ENCODE measurements at regions not wholly inside any gene's neighbourhood (a gene's known extent, or its start where the extent isn't known, plus 50 kb on each side); places are given as distances from the start of the nearest gene placed in this dataset.

GRCh38 chr5:2575871-2576270 lies 175.6 kb downstream of the IRX2 start:
- Histone ChIP-seq H3K9ac (ENCODE audit: low read depth, low read length, poor library complexity, severe bottlenecking) (no peak overlapping the region), H3F3A (ENCODE audit: low read depth) (no peaks in the 10 kb centered on the region), H3K9me3 (ENCODE audit: insufficient read depth, low read depth, low read length) (0 out of 2 replicates have a peak, but pooled peaks cover 3% of the 10 kb centered on the region), H3K27me3 (ENCODE audit: insufficient read depth, low read length, poor library complexity, severe bottlenecking) (no peaks in the 10 kb centered on the region), H3K79me2 (ENCODE audit: insufficient read depth, low read length) (no peaks in the 10 kb centered on the region), H3K9me2 (replicated peaks; ENCODE audit: low read depth, low read length) (no peaks in the 10 kb centered on the region), H3K36me3 (ENCODE audit: insufficient read depth, low read length) (no peaks in the 10 kb centered on the region), H3K4me3 (ENCODE audit: low read length, poor library complexity, severe bottlenecking) (no peak overlapping the region), H3K4me1 (ENCODE audit: insufficient read depth, low read length, poor library complexity, severe bottlenecking) (no peaks in the 10 kb centered on the region), H3K4me2 (ENCODE audit: low read depth, low read length, poor library complexity, severe bottlenecking) (no peak overlapping the region), H4K20me1 (ENCODE audit: insufficient read depth, low read length, poor library complexity, severe bottlenecking) (no peaks in the 10 kb centered on the region), H2AFZ (ENCODE audit: low read length) (no peak overlapping the region)
- TF ChIP-seq CTCF (conservative IDR thresholded peaks at IDR 0.05; ENCODE audit: low read length) (no peak), EZH2phosphoT487 (IDR thresholded peaks at IDR 0.05; ENCODE audit: borderline replicate concordance) (no peak)

GRCh38 chr5:2575292-2575691 lies 176.2 kb downstream of the IRX2 start:
- H3K79me2 ChIP-seq (ENCODE audit: insufficient read depth, low read length), result no peaks in the 10 kb centered on the region
- H3K9me3 ChIP-seq (ENCODE audit: insufficient read depth, low read depth, low read length), result 0 out of 2 replicates have a peak, but pooled peaks cover 4% of the 10 kb centered on the region
- H3K27me3 ChIP-seq (ENCODE audit: insufficient read depth, low read length, poor library complexity, severe bottlenecking), result no peaks in the 10 kb centered on the region
- TF ChIP-seq CTCF (conservative IDR thresholded peaks at IDR 0.05; ENCODE audit: low read length), result no peak
- TF ChIP-seq EZH2phosphoT487 (IDR thresholded peaks at IDR 0.05; ENCODE audit: borderline replicate concordance), result no peak
- no peak overlapping the region for H3K4me2 ChIP-seq (ENCODE audit: low read depth, low read length, poor library complexity, severe bottlenecking)
- H4K20me1 ChIP-seq (ENCODE audit: insufficient read depth, low read length, poor library complexity, severe bottlenecking), result no peaks in the 10 kb centered on the region
- H3K4me1 ChIP-seq (ENCODE audit: insufficient read depth, low read length, poor library complexity, severe bottlenecking), result no peaks in the 10 kb centered on the region
- no peak overlapping the region for H2AFZ ChIP-seq (ENCODE audit: low read length)
- H3K36me3 ChIP-seq (ENCODE audit: insufficient read depth, low read length), result no peaks in the 10 kb centered on the region
- H3K4me3 ChIP-seq (ENCODE audit: low read length, poor library complexity, severe bottlenecking), result no peak overlapping the region
- H3F3A ChIP-seq (ENCODE audit: low read depth), result no peaks in the 10 kb centered on the region
- no peaks in the 10 kb centered on the region for H3K9me2 ChIP-seq (replicated peaks; ENCODE audit: low read depth, low read length)
- no peak overlapping the region for H3K9ac ChIP-seq (ENCODE audit: low read depth, low read length, poor library complexity, severe bottlenecking)

GRCh38 chr5:2574155-2574554 lies 177.3 kb downstream of the IRX2 start:
- Histone ChIP-seq H3K4me2 (ENCODE audit: low read depth, low read length, poor library complexity, severe bottlenecking) (no peak overlapping the region), H3K4me3 (ENCODE audit: low read length, poor library complexity, severe bottlenecking) (no peak overlapping the region), H4K20me1 (ENCODE audit: insufficient read depth, low read length, poor library complexity, severe bottlenecking) (no peaks in the 10 kb centered on the region), H3K36me3 (ENCODE audit: insufficient read depth, low read length) (no peaks in the 10 kb centered on the region), H3K9me3 (ENCODE audit: insufficient read depth, low read depth, low read length) (0 out of 2 replicates have a peak, but pooled peaks cover 4% of the 10 kb centered on the region), H3K9me2 (replicated peaks; ENCODE audit: low read depth, low read length) (no peaks in the 10 kb centered on the region), H3K9ac (ENCODE audit: low read depth, low read length, poor library complexity, severe bottlenecking) (no peak overlapping the region), H3K4me1 (ENCODE audit: insufficient read depth, low read length, poor library complexity, severe bottlenecking) (no peaks in the 10 kb centered on the region), H3K79me2 (ENCODE audit: insufficient read depth, low read length) (no peaks in the 10 kb centered on the region), H3K27me3 (ENCODE audit: insufficient read depth, low read length, poor library complexity, severe bottlenecking) (no peaks in the 10 kb centered on the region), H3F3A (ENCODE audit: low read depth) (no peaks in the 10 kb centered on the region), H2AFZ (ENCODE audit: low read length) (no peak overlapping the region)
- no peak for TF ChIP-seq CTCF (conservative IDR thresholded peaks at IDR 0.05; ENCODE audit: low read length)
- TF ChIP-seq EZH2phosphoT487 (IDR thresholded peaks at IDR 0.05; ENCODE audit: borderline replicate concordance), result no peak

All from Loucy (cell line).